Smooth muscle cell (in vitro differentiated cells): ENCODE measurements at regions not wholly inside any gene's neighbourhood (a gene's known extent, or its start where the extent isn't known, plus 50 kb on each side); places are given as distances from the start of the nearest gene placed in this dataset.

ENCODE experiments used
- DNase-seq: peaks from one replicate; lab custom pipeline; 2025; ENCODE audit not compliant: unreplicated experiment; lab: John Stamatoyannopoulos, UW
- H2AFZ ChIP-seq: fragments of 200-600 bp; sonication (generic); 2 replicates; pipeline ENCODE4 v1.6.0; 2016; ENCODE audit warnings: antibody characterized with exemption, low read depth, mild to moderate bottlenecking
- H3F3A ChIP-seq: fragments of 200-600 bp; sonication (generic); 2 replicates; pipeline ENCODE4 v1.6.0; 2017; ENCODE audit warnings: antibody characterized with exemption, low read depth
- H3K27ac ChIP-seq: fragments of 200-600 bp; sonication (generic); 2 replicates; pipeline ENCODE4 v1.5.1; 2016; ENCODE audit warnings: low read depth, mild to moderate bottlenecking
- H3K27me3 ChIP-seq: fragments of 200-600 bp; sonication (generic); 2 replicates; pipeline ENCODE4 v1.6.1; 2016; ENCODE audit warnings: low read depth, mild to moderate bottlenecking
- H3K36me3 ChIP-seq: fragments of 200-600 bp; sonication (generic); 2 replicates; pipeline ENCODE4 v1.5.1; 2016; ENCODE audit warnings: low read depth
- H3K4me1 ChIP-seq: fragments of 200-600 bp; sonication (generic); 2 replicates; pipeline ENCODE4 v1.5.1; 2016; ENCODE audit warnings: low read depth
- H3K4me2 ChIP-seq: fragments of 200-600 bp; sonication (generic); 2 replicates; pipeline ENCODE4 v1.6.0; 2016; ENCODE audit warnings: mild to moderate bottlenecking
- H3K4me3 ChIP-seq: fragments of 200-600 bp; sonication (generic); 2 replicates; pipeline ENCODE4 v1.5.1; 2016; ENCODE audit warnings: mild to moderate bottlenecking
- H3K79me2 ChIP-seq: fragments of 200-600 bp; sonication (generic); 2 replicates; pipeline ENCODE4 v1.6.0; 2016; ENCODE audit warnings: low read depth, mild to moderate bottlenecking
- H3K9ac ChIP-seq: fragments of 200-600 bp; sonication (generic); 2 replicates; pipeline ENCODE4 v1.6.0; 2016; ENCODE audit warnings: low read depth
- H3K9me3 ChIP-seq: fragments of 200-600 bp; sonication (generic); replicated peaks from 2 replicates; pipeline ENCODE4 v1.5.1; 2016; ENCODE audit warnings: low read depth
- H4K20me1 ChIP-seq: fragments of 200-600 bp; sonication (generic); 2 replicates; pipeline ENCODE4 v1.6.0; 2016; ENCODE audit warnings: low read depth
- WGBS: methylation state at CpG from one replicate; pipeline ENCODE4 v1.1.7; 2016; ENCODE audit warnings: low lambda C conversion rate; 5-methylcytosine and 5-hydroxymethylcytosine counted together
- TF ChIP-seq, protein P1 (sequence below): fragments of 200-600 bp; sonication (generic); IDR thresholded peaks from 2 replicates; pipeline ENCODE4 v1.5.1; 2017; ENCODE audit warnings: borderline replicate concordance, mild to moderate bottlenecking, antibody characterized with exemption; ENCODE audit not compliant: insufficient read depth, poor library complexity, severe bottlenecking

DNA sequence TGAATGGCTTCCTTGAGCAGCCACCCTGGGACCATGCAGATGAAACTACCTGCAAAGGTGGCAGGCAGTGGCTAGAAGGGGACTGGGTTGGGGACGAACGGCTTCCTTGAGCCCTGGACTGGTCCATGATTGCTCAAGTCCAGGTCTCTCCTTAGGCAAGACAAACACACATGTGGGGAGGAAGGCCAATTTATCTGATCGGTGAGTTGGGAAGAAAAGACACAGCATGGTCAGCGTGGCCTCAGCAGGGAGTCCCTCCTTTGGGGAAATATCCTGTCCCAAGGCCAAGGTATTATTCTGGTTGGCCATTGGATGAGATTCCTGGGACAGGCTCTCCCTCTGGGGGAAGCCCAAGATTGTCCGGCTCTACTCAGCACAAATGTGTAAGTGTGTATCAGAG, 116.3 kb upstream of the ERG start:
- H2AFZ ChIP-seq = no peak overlapping the region
- TF ChIP-seq, protein P1, sequence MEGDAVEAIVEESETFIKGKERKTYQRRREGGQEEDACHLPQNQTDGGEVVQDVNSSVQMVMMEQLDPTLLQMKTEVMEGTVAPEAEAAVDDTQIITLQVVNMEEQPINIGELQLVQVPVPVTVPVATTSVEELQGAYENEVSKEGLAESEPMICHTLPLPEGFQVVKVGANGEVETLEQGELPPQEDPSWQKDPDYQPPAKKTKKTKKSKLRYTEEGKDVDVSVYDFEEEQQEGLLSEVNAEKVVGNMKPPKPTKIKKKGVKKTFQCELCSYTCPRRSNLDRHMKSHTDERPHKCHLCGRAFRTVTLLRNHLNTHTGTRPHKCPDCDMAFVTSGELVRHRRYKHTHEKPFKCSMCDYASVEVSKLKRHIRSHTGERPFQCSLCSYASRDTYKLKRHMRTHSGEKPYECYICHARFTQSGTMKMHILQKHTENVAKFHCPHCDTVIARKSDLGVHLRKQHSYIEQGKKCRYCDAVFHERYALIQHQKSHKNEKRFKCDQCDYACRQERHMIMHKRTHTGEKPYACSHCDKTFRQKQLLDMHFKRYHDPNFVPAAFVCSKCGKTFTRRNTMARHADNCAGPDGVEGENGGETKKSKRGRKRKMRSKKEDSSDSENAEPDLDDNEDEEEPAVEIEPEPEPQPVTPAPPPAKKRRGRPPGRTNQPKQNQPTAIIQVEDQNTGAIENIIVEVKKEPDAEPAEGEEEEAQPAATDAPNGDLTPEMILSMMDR = no peak
- H3K9me3 ChIP-seq = no peaks in the 10 kb centered on the region
- no peak overlapping the region for H3K4me3 ChIP-seq
- H3K36me3 ChIP-seq = no peaks in the 10 kb centered on the region
- WGBS = 94% methylated on average over 5 of the region's 5 CpGs
- H3K9ac ChIP-seq = no peak overlapping the region
- no peaks in the 10 kb centered on the region for H3K4me1 ChIP-seq
- no peaks in the 10 kb centered on the region for H4K20me1 ChIP-seq
- no peaks in the 10 kb centered on the region for H3F3A ChIP-seq
- H3K4me2 ChIP-seq = no peak overlapping the region
- no peak for DNase-seq
- no peaks in the 10 kb centered on the region for H3K27me3 ChIP-seq
- peaks cover 19% of the 10 kb centered on the region for H3K79me2 ChIP-seq
- no peak overlapping the region for H3K27ac ChIP-seq

DNA sequence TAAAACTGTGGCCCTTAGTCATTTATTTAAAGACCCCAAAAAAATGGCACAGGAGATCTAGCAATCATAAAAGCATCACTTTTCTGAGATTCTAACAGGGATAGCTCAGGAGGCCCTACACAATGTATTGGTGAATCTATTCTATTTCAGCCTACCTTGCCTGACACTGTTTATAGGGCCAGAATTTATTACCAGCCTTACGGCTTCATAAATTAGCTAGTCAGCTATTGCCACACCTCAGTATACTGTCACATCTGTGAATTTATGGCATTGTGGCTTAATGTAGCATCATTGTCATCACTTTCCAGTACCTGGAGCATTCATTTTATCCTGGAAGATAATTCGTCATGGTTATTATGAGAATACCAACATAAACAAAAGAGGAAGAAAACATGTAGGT, 121.2 kb upstream of the ERG start:
- WGBS = 89% methylated on average over 2 of the region's 2 CpGs
- Histone ChIP-seq H3K9ac (no peak overlapping the region), H2AFZ (no peak overlapping the region), H3K4me2 (no peak overlapping the region), H3K36me3 (no peaks in the 10 kb centered on the region), H3F3A (peaks cover 4% of the 10 kb centered on the region), H3K4me1 (no peaks in the 10 kb centered on the region), H4K20me1 (no peaks in the 10 kb centered on the region), H3K79me2 (peaks cover 28% of the 10 kb centered on the region), H3K27me3 (no peaks in the 10 kb centered on the region), H3K9me3 (no peaks in the 10 kb centered on the region), H3K4me3 (no peak overlapping the region), H3K27ac (peak overlapping the region; percentile 34)
- TF ChIP-seq, protein P1 = no peak
- no peak for DNase-seq

DNA sequence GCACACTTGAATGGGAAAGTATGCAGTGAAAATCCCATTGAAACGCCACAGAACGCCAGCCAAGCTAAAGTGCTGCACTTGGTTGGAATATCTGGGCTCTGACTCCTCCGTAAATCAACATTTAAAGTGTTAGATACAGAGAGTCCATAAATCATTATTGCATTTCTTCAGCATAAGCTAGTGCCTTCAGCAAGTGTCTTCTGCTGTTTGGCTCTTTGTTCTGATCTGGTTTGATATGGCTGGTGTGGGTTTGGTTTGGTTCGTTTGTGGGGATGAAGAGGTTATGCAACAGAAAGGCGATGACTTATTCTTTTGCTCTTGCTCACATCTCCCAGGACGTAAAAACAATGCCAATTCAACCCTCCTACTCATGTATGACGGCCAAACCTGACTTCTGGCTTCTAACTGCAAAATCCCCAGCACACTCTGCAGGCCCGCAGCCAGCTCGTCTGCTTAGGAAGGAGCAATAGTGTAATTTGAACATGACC, 121.8 kb upstream of the ERG start:
- H3K27me3 ChIP-seq = no peaks in the 10 kb centered on the region
- H3K4me1 ChIP-seq = no peaks in the 10 kb centered on the region
- TF ChIP-seq, protein P1 = no peak
- 62% methylated on average over 9 of the region's 9 CpGs for WGBS
- no peak overlapping the region for H3K9ac ChIP-seq
- no peak overlapping the region for H2AFZ ChIP-seq
- H3K4me3 ChIP-seq = no peak overlapping the region
- no peak overlapping the region for H3K4me2 ChIP-seq
- H3K27ac ChIP-seq = peak overlapping the region; percentile 34
- peaks cover 34% of the 10 kb centered on the region for H3K79me2 ChIP-seq
- no peaks in the 10 kb centered on the region for H4K20me1 ChIP-seq
- no peak for DNase-seq
- no peaks in the 10 kb centered on the region for H3K36me3 ChIP-seq
- H3F3A ChIP-seq = peaks cover 4% of the 10 kb centered on the region
- no peaks in the 10 kb centered on the region for H3K9me3 ChIP-seq

DNA sequence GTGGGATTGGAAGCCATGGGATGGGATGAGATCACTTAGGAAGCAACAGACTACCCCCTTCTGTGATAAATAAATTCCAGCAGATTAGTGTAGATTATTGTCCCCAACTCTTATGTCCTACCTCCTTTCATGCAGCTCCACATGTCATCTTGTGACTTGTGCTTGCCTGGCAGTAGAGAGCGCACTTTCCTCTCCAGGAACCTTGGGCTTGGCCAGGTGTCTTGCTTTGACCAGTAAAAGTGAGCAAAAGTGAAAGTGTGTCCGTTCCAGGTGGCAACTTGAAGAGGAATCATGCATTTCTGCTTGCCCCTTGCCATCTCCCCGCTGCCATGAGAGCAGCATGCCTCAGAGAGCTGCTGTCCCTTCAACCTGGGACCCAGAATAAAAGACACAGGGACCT, 122.9 kb upstream of the ERG start:
- TF ChIP-seq, protein P1 = no peak
- peaks cover 43% of the 10 kb centered on the region for H3K79me2 ChIP-seq
- no peak overlapping the region for H3K9ac ChIP-seq
- no peaks in the 10 kb centered on the region for H3K36me3 ChIP-seq
- H3K9me3 ChIP-seq = no peaks in the 10 kb centered on the region
- no peak overlapping the region for H2AFZ ChIP-seq
- H3K27ac ChIP-seq = peak overlapping the region; percentile 34
- peaks cover 4% of the 10 kb centered on the region for H3F3A ChIP-seq
- H4K20me1 ChIP-seq = no peaks in the 10 kb centered on the region
- H3K4me1 ChIP-seq = no peaks in the 10 kb centered on the region
- H3K4me2 ChIP-seq = peak overlapping the region; percentile 27
- H3K4me3 ChIP-seq = no peak overlapping the region
- WGBS = 88% methylated on average over 3 of the region's 3 CpGs
- H3K27me3 ChIP-seq = no peaks in the 10 kb centered on the region
- DNase-seq = no peak
